ENCODE measurements at regions not wholly inside any gene's neighbourhood (a gene's known extent, or its start where the extent isn't known, plus 50 kb on each side); places are given as distances from the start of the nearest gene placed in this dataset.

- ChIA-PET POLR2A (no interaction called here), CTCF (no interaction called here)
- Mint-ChIP-seq H3K27me3 (peaks cover 2% of the 10 kb centered on the region), H3K9me3 (peaks cover 10% of the 10 kb centered on the region), H3K27ac (no peak overlapping the region), H3K36me3 (ENCODE audit: low read depth) (no peaks in the 10 kb centered on the region), H3K4me3 (no peak overlapping the region), H3K4me1 (no peaks in the 10 kb centered on the region)
- no peak for DNase-seq
- intact Hi-C loops (cut with micrococcal nuclease), result no loop called here
- ATAC-seq (ENCODE audit: low read depth), result no peak
- TF ChIP-seq CTCF (IDR thresholded peaks at IDR 0.05), result no peak
Observed at GRCh38 chr1:5150191-5150590, 495.8 kb downstream of the AJAP1 start.

- Mint-ChIP-seq H3K4me3 (no peak overlapping the region), H3K27ac (no peak overlapping the region), H3K9me3 (peaks cover 3% of the 10 kb centered on the region), H3K36me3 (ENCODE audit: low read depth) (no peaks in the 10 kb centered on the region), H3K27me3 (peaks cover 4% of the 10 kb centered on the region), H3K4me1 (no peaks in the 10 kb centered on the region)
- ChIA-PET CTCF (no interaction called here), POLR2A (no interaction called here)
- no peak for TF ChIP-seq CTCF (IDR thresholded peaks at IDR 0.05)
- no peak for ATAC-seq (ENCODE audit: low read depth)
- no peak for DNase-seq
- intact Hi-C loops (cut with micrococcal nuclease), result no loop called here
Observed at GRCh38 chr1:5147806-5148205, 493.4 kb downstream of the AJAP1 start.

- intact Hi-C loops (cut with micrococcal nuclease), result no loop called here
- ChIA-PET CTCF (no interaction called here), POLR2A (no interaction called here)
- DNase-seq, result no peak
- no peaks in the 10 kb centered on the region for H3K36me3 Mint-ChIP-seq (ENCODE audit: low read depth)
- H3K27me3 Mint-ChIP-seq, result peaks cover 4% of the 10 kb centered on the region
- no peak overlapping the region for H3K4me3 Mint-ChIP-seq
- TF ChIP-seq CTCF (IDR thresholded peaks at IDR 0.05), result no peak
- ATAC-seq (ENCODE audit: low read depth), result no peak
- H3K4me1 Mint-ChIP-seq, result no peaks in the 10 kb centered on the region
- H3K9me3 Mint-ChIP-seq, result peaks cover 3% of the 10 kb centered on the region
- H3K27ac Mint-ChIP-seq, result no peak overlapping the region
Observed at GRCh38 chr1:5142389-5142788, 488.0 kb downstream of the AJAP1 start.

- TF ChIP-seq CTCF (IDR thresholded peaks at IDR 0.05), result no peak
- H3K27me3 Mint-ChIP-seq, result peaks cover 4% of the 10 kb centered on the region
- no peak for ATAC-seq (ENCODE audit: low read depth)
Observed at GRCh38 chr1:5141750-5142149, 487.3 kb downstream of the AJAP1 start.

GRCh38 chr1:5140962-5141361 lies 486.6 kb downstream of the AJAP1 start:
- TF ChIP-seq CTCF (IDR thresholded peaks at IDR 0.05), result no peak
- ATAC-seq (ENCODE audit: low read depth), result no peak
- peaks cover 4% of the 10 kb centered on the region for H3K27me3 Mint-ChIP-seq
- H3K36me3 Mint-ChIP-seq (ENCODE audit: low read depth), result no peaks in the 10 kb centered on the region
- CTCF ChIA-PET, result no interaction called here
- H3K4me3 Mint-ChIP-seq, result no peak overlapping the region
- no peaks in the 10 kb centered on the region for H3K4me1 Mint-ChIP-seq
- H3K27ac Mint-ChIP-seq, result no peak overlapping the region
- intact Hi-C loops (cut with micrococcal nuclease), result no loop called here
- peaks cover 3% of the 10 kb centered on the region for H3K9me3 Mint-ChIP-seq
- DNase-seq, result no peak
- POLR2A ChIA-PET, result no interaction called here

More at GRCh38 chr1:5141750-5142149, 487.3 kb downstream of the AJAP1 start:
- ChIA-PET POLR2A (no interaction called here), CTCF (no interaction called here)
- no peak overlapping the region for H3K27ac Mint-ChIP-seq
- no peak for DNase-seq
- peaks cover 3% of the 10 kb centered on the region for H3K9me3 Mint-ChIP-seq
- H3K4me1 Mint-ChIP-seq, result no peaks in the 10 kb centered on the region
- no peak overlapping the region for H3K4me3 Mint-ChIP-seq
- intact Hi-C loops (cut with micrococcal nuclease), result no loop called here
- H3K36me3 Mint-ChIP-seq (ENCODE audit: low read depth), result no peaks in the 10 kb centered on the region

All from activated B cell treated with CpG ODN at 0.5 μM for 24 hours (primary cell).